ENCODE measurements at regions not wholly inside any gene's neighbourhood (a gene's known extent, or its start where the extent isn't known, plus 50 kb on each side); places are given as distances from the start of the nearest gene placed in this dataset.

GRCh38 chr18:72324677-72325076, 219.5 kb downstream of the CBLN2 start:
- no peak for TF ChIP-seq CTCF (IDR thresholded peaks at IDR 0.05)
- H3K27ac ChIP-seq (ENCODE audit: low read depth in 1 of 2, low read length in 2 of 2), result no peak overlapping the region
- no CpG with 5 or more reads among the region's 4 CpGs for WGBS (ENCODE audit: insufficient coverage)
- no peak overlapping the region for H3K4me3 Mint-ChIP-seq
- H3K27me3 Mint-ChIP-seq (ENCODE audit: low read depth in 3 of 3), result no peaks in the 10 kb centered on the region
- no peaks in the 10 kb centered on the region for H3K4me1 ChIP-seq (ENCODE audit: control insufficient read depth in 1 of 2, insufficient read depth in 2 of 2, low read length in 2 of 2)
- no peaks in the 10 kb centered on the region for H3K79me2 ChIP-seq (ENCODE audit: insufficient read depth, low read length)
- H3K4me2 ChIP-seq (replicated peaks; ENCODE audit: extremely low read depth, low read length, poor library complexity, severe bottlenecking), result no peak overlapping the region
- no peak overlapping the region for H3K4me3 ChIP-seq (replicated peaks in 1 of 3; ENCODE audit: low read depth in 2 of 3, low read length in 3 of 3)
- no peaks in the 10 kb centered on the region for H3K27me3 ChIP-seq (ENCODE audit: control insufficient read depth in 2 of 2, insufficient read depth in 2 of 2, low read length in 2 of 2)
- no peaks in the 10 kb centered on the region for H3K9me3 ChIP-seq (replicated peaks in 1 of 2; ENCODE audit: control insufficient read depth in 1 of 2, insufficient read depth in 1 of 2, low read length in 2 of 2)
- H3K4me1 Mint-ChIP-seq, result no peaks in the 10 kb centered on the region
- no peaks in the 10 kb centered on the region for H4K20me1 ChIP-seq (ENCODE audit: insufficient read depth, low read length)
- H3K9me3 Mint-ChIP-seq, result peaks cover 0 to 4% (median 0%) of the 10 kb centered on the region in 7 donors
- H3K36me3 Mint-ChIP-seq, result no peaks in the 10 kb centered on the region
- intact Hi-C loops (cut with micrococcal nuclease), result no loop called here
- H3K9ac ChIP-seq (ENCODE audit: insufficient read depth, low read length, poor library complexity, severe bottlenecking), result no peak overlapping the region
- H2AFZ ChIP-seq (ENCODE audit: insufficient read depth, low read depth, low read length, poor library complexity, severe bottlenecking), result no peak overlapping the region
- DNase-seq, result no peak
- H3K27ac Mint-ChIP-seq, result no peak overlapping the region
- H3K36me3 ChIP-seq (replicated peaks in 1 of 2; ENCODE audit: control insufficient read depth in 1 of 2, insufficient read depth in 2 of 2, low read length in 2 of 2), result no peaks in the 10 kb centered on the region

- Histone ChIP-seq H3K4me3 (replicated peaks in 1 of 3; ENCODE audit: low read depth in 2 of 3, low read length in 3 of 3) (no peak overlapping the region), H3K27me3 (ENCODE audit: control insufficient read depth in 2 of 2, insufficient read depth in 2 of 2, low read length in 2 of 2) (no peaks in the 10 kb centered on the region), H3K9me3 (replicated peaks in 1 of 2; ENCODE audit: control insufficient read depth in 1 of 2, insufficient read depth in 1 of 2, low read length in 2 of 2) (no peaks in the 10 kb centered on the region), H3K27ac (ENCODE audit: low read depth in 1 of 2, low read length in 2 of 2) (no peak overlapping the region), H3K9ac (ENCODE audit: insufficient read depth, low read length, poor library complexity, severe bottlenecking) (no peak overlapping the region), H4K20me1 (ENCODE audit: insufficient read depth, low read length) (no peaks in the 10 kb centered on the region), H3K36me3 (replicated peaks in 1 of 2; ENCODE audit: control insufficient read depth in 1 of 2, insufficient read depth in 2 of 2, low read length in 2 of 2) (no peaks in the 10 kb centered on the region), H3K4me2 (replicated peaks; ENCODE audit: extremely low read depth, low read length, poor library complexity, severe bottlenecking) (no peak overlapping the region), H3K4me1 (ENCODE audit: control insufficient read depth in 1 of 2, insufficient read depth in 2 of 2, low read length in 2 of 2) (no peaks in the 10 kb centered on the region), H2AFZ (ENCODE audit: insufficient read depth, low read depth, low read length, poor library complexity, severe bottlenecking) (no peak overlapping the region), H3K79me2 (ENCODE audit: insufficient read depth, low read length) (no peaks in the 10 kb centered on the region)
- no peak for DNase-seq
- H3K36me3 Mint-ChIP-seq, result no peaks in the 10 kb centered on the region
- no peak overlapping the region for H3K4me3 Mint-ChIP-seq
- H3K4me1 Mint-ChIP-seq, result no peaks in the 10 kb centered on the region
- no peak overlapping the region for H3K27ac Mint-ChIP-seq
- WGBS (ENCODE audit: insufficient coverage), result no CpG with 5 or more reads among the region's 3 CpGs
- H3K9me3 Mint-ChIP-seq, result peaks cover 0 to 9% (median 0%) of the 10 kb centered on the region in 7 donors
- TF ChIP-seq CTCF (IDR thresholded peaks at IDR 0.05), result no peak
- intact Hi-C loops (cut with micrococcal nuclease), result no loop called here
- H3K27me3 Mint-ChIP-seq (ENCODE audit: low read depth in 3 of 3), result peaks cover 0 to 3% (median 0%) of the 10 kb centered on the region in 3 donors
Observed at GRCh38 chr18:72316497-72316896, 227.6 kb downstream of the CBLN2 start.

Measured in CD14-positive monocyte (primary cell).